ENCODE measurements at regions not wholly inside any gene's neighbourhood (a gene's known extent, or its start where the extent isn't known, plus 50 kb on each side); places are given as distances from the start of the nearest gene placed in this dataset.

- ChIA-PET CTCF (no interaction called here), POLR2A (interaction anchor here (0.6 kb wide), 1 partner anchor 229 kb away, joined by 4 read pairs; no protein-coding TSS in a partner anchor)
- no peaks in the 10 kb centered on the region for H3K4me1 Mint-ChIP-seq (ENCODE audit: insufficient read depth, unreplicated experiment)
- H3K27ac Mint-ChIP-seq (ENCODE audit: low read depth, unreplicated experiment), result no peak overlapping the region
- BruUV-seq (replicated peaks), result no TSS peak
- intact Hi-C loops (cut with micrococcal nuclease), result no loop called here
- H3K9me3 Mint-ChIP-seq (ENCODE audit: unreplicated experiment), result no peaks in the 10 kb centered on the region
- no peak for TF ChIP-seq CTCF (IDR thresholded peaks at IDR 0.05; ENCODE audit: unreplicated experiment)
- no peaks in the 10 kb centered on the region for H3K27me3 Mint-ChIP-seq (ENCODE audit: insufficient read depth, unreplicated experiment)
- no peak overlapping the region for H3K4me3 Mint-ChIP-seq (ENCODE audit: unreplicated experiment)
- no peak for DNase-seq (ENCODE audit: unreplicated experiment)
- H3K36me3 Mint-ChIP-seq (ENCODE audit: insufficient read depth, unreplicated experiment), result peaks cover 7% of the 10 kb centered on the region
These were observed 449.5 kb downstream of the PLPP3 start for GRCh38 chr1:56129837-56130236.

- intact Hi-C loops (cut with micrococcal nuclease), result no loop called here
- no peak for TF ChIP-seq CTCF (IDR thresholded peaks at IDR 0.05; ENCODE audit: unreplicated experiment)
- H3K4me3 Mint-ChIP-seq (ENCODE audit: unreplicated experiment), result no peak overlapping the region
- peak; percentile 77 for DNase-seq (ENCODE audit: unreplicated experiment)
- POLR2A ChIA-PET, result interaction anchor here (1.1 kb wide), 1 partner anchor 12 kb away, joined by 4 read pairs; no protein-coding TSS in a partner anchor
- CTCF ChIA-PET, result interaction anchor here (0.5 to 1.3 kb wide), 2 partner anchors 9 to 649 kb away, joined by 3 read pairs; no protein-coding TSS in a partner anchor
- no peaks in the 10 kb centered on the region for H3K27me3 Mint-ChIP-seq (ENCODE audit: insufficient read depth, unreplicated experiment)
- H3K4me1 Mint-ChIP-seq (ENCODE audit: insufficient read depth, unreplicated experiment), result no peaks in the 10 kb centered on the region
- peak overlapping the region; percentile 80 for H3K27ac Mint-ChIP-seq (ENCODE audit: low read depth, unreplicated experiment)
- peaks cover 7% of the 10 kb centered on the region for H3K36me3 Mint-ChIP-seq (ENCODE audit: insufficient read depth, unreplicated experiment)
- no TSS peak for BruUV-seq (replicated peaks)
- no peaks in the 10 kb centered on the region for H3K9me3 Mint-ChIP-seq (ENCODE audit: unreplicated experiment)
These were observed 454.0 kb downstream of the PLPP3 start for GRCh38 chr1:56125316-56125715.

GRCh38 chr1:56123826-56124225, 455.5 kb downstream of the PLPP3 start:
- no peak for TF ChIP-seq CTCF (IDR thresholded peaks at IDR 0.05; ENCODE audit: unreplicated experiment)
- DNase-seq (ENCODE audit: unreplicated experiment), result no peak
- Mint-ChIP-seq H3K36me3 (ENCODE audit: insufficient read depth, unreplicated experiment) (peaks cover under 1% of the 10 kb centered on the region), H3K4me3 (ENCODE audit: unreplicated experiment) (no peak overlapping the region), H3K27ac (ENCODE audit: low read depth, unreplicated experiment) (no peak overlapping the region), H3K27me3 (ENCODE audit: insufficient read depth, unreplicated experiment) (no peaks in the 10 kb centered on the region), H3K9me3 (ENCODE audit: unreplicated experiment) (no peaks in the 10 kb centered on the region), H3K4me1 (ENCODE audit: insufficient read depth, unreplicated experiment) (no peaks in the 10 kb centered on the region)
- intact Hi-C loops (cut with micrococcal nuclease), result no loop called here
- POLR2A ChIA-PET, result no interaction called here
- no TSS peak for BruUV-seq (replicated peaks)
- CTCF ChIA-PET, result interaction anchor here (1.3 kb wide), 1 partner anchor 11 kb away, joined by 3 read pairs; no protein-coding TSS in a partner anchor

GRCh38 chr1:56123421-56123820, 455.9 kb downstream of the PLPP3 start:
- intact Hi-C loops (cut with micrococcal nuclease), result no loop called here
- no peak for DNase-seq (ENCODE audit: unreplicated experiment)
- BruUV-seq (replicated peaks), result no TSS peak
- Mint-ChIP-seq H3K9me3 (ENCODE audit: unreplicated experiment) (no peaks in the 10 kb centered on the region), H3K4me1 (ENCODE audit: insufficient read depth, unreplicated experiment) (no peaks in the 10 kb centered on the region), H3K4me3 (ENCODE audit: unreplicated experiment) (no peak overlapping the region), H3K27ac (ENCODE audit: low read depth, unreplicated experiment) (no peak overlapping the region), H3K27me3 (ENCODE audit: insufficient read depth, unreplicated experiment) (no peaks in the 10 kb centered on the region), H3K36me3 (ENCODE audit: insufficient read depth, unreplicated experiment) (no peaks in the 10 kb centered on the region)
- ChIA-PET CTCF (no interaction called here), POLR2A (no interaction called here)
- TF ChIP-seq CTCF (IDR thresholded peaks at IDR 0.05; ENCODE audit: unreplicated experiment), result no peak

Data from MCF 10A (cell line).